ENCODE measurements at regions not wholly inside any gene's neighbourhood (a gene's known extent, or its start where the extent isn't known, plus 50 kb on each side); places are given as distances from the start of the nearest gene placed in this dataset.
"Not testable (repeated sequence)": the region's sequence is repeated elsewhere in the genome, so short reads cannot be mapped to it uniquely, and the experiment has no call there.

GRCh38 chr6:8939615-8940014, 504.3 kb upstream of the SLC35B3 start:
- Mint-ChIP-seq H3K27me3 (no peaks in the 10 kb centered on the region), H3K4me1 (ENCODE audit: low read depth) (no peaks in the 10 kb centered on the region)

DNA sequence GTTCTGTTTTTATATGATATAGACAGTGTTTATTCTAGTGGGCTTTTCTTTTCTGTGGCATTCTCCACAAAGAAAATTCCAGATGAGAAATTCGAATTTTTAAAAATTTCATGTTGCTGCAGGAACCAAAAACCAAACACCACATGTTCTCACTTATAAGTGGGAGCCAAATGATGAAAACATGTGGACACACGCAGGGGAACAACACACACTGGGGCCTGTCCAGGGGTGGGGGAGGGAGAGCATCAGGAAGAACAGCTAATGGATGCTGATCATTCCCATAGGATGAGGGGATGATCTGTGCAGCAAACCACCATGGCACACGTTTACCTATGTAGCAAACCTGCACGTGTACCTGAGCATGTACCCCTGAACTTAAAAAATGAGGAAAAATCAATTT, 499.0 kb upstream of the SLC35B3 start:
- intact Hi-C loops (cut with micrococcal nuclease), result no loop called here
- H3K27me3 Mint-ChIP-seq, result no peaks in the 10 kb centered on the region
- H3K9me3 Mint-ChIP-seq, result no peaks in the 10 kb centered on the region
- no peaks in the 10 kb centered on the region for H3K36me3 Mint-ChIP-seq (ENCODE audit: low read depth)
- no peaks in the 10 kb centered on the region for H3K4me1 Mint-ChIP-seq (ENCODE audit: low read depth)
- H3K4me3 Mint-ChIP-seq, result no peak overlapping the region
- H3K27ac Mint-ChIP-seq, result no peak overlapping the region

More at GRCh38 chr6:8939615-8940014, 504.3 kb upstream of the SLC35B3 start:
- Mint-ChIP-seq H3K36me3 (ENCODE audit: low read depth) (no peaks in the 10 kb centered on the region), H3K9me3 (no peaks in the 10 kb centered on the region), H3K4me3 (no peak overlapping the region), H3K27ac (no peak overlapping the region)
- intact Hi-C loops (cut with micrococcal nuclease), result no loop called here

DNA sequence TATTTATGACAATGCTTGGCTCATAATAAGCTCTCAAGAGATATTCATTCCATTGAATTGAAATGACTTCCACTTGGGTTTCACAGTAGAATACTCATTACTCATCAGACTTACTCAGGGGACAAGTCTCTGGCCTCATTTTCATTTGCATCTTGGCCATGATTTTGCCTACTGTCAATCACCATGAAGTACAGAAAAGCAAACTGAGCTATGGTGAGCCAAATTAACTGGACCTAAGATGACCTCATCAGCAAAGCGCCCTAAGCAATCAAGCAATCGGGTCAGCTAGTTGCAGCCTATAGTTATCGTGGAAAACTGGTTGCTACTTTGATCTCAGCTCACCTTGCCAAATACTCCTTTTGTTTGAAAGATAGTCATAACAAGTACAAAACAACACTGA, 494.7 kb upstream of the SLC35B3 start:
- Mint-ChIP-seq H3K27me3 (no peaks in the 10 kb centered on the region), H3K4me3 (no peak overlapping the region), H3K4me1 (ENCODE audit: low read depth) (no peaks in the 10 kb centered on the region), H3K9me3 (no peaks in the 10 kb centered on the region), H3K36me3 (ENCODE audit: low read depth) (no peaks in the 10 kb centered on the region), H3K27ac (no peak overlapping the region)
- intact Hi-C loops (cut with micrococcal nuclease), result no loop called here

DNA sequence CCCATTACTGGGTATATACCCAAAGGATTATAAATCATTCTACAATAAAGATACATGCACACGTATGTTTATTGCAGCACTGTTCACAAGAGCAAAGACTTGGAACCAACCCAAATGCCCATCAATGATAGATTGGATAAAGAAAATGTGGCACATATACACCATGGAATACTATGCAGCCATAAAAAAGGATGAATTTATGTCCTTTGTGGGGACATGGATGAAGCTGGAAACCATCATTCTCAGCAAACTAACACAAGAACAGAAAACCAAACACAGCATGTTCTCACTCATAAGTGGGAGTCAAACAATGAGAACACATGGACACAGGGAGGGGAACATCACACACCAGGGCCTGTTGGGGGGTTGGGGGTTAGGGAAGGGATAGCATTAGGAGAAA, 484.9 kb upstream of the SLC35B3 start:
- H3K27me3 Mint-ChIP-seq; H3K27ac Mint-ChIP-seq; H3K4me3 Mint-ChIP-seq; H3K4me1 Mint-ChIP-seq (ENCODE audit: low read depth); H3K9me3 Mint-ChIP-seq; H3K36me3 Mint-ChIP-seq (ENCODE audit: low read depth); intact Hi-C loops (cut with micrococcal nuclease): not testable (repeated sequence)

GRCh38 chr6:8918196-8918595, 482.9 kb upstream of the SLC35B3 start:
- H3K27ac Mint-ChIP-seq, result no peak overlapping the region
- intact Hi-C loops (cut with micrococcal nuclease), result no loop called here
- H3K27me3 Mint-ChIP-seq, result no peaks in the 10 kb centered on the region
- H3K4me3 Mint-ChIP-seq, result no peak overlapping the region
- no peaks in the 10 kb centered on the region for H3K9me3 Mint-ChIP-seq
- H3K4me1 Mint-ChIP-seq (ENCODE audit: low read depth), result no peaks in the 10 kb centered on the region
- H3K36me3 Mint-ChIP-seq (ENCODE audit: low read depth), result no peaks in the 10 kb centered on the region

DNA sequence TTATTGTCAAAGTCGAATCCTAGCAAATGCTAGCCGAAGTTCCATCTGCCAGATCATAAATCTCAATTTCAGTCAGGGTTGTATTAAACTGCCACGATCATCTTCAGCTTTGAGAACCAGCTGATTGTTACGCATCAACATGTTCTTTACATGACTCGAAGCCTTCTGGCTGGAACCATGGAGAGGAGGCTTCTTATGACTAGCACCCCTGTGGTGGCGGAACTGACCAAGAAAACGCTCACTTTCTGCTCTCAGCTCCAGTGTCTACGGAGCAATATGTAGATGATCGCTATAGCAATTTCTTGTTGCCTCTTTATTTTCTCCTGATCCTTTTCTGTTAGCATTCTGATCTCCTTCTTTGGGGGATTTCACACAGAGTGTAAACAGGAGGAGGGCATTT, 479.4 kb upstream of the SLC35B3 start:
- intact Hi-C loops (cut with micrococcal nuclease), result no loop called here
- H3K27me3 Mint-ChIP-seq, result no peaks in the 10 kb centered on the region
- H3K4me1 Mint-ChIP-seq (ENCODE audit: low read depth), result no peaks in the 10 kb centered on the region
- H3K9me3 Mint-ChIP-seq, result peaks cover 7% of the 10 kb centered on the region
- H3K27ac Mint-ChIP-seq, result no peak overlapping the region
- H3K36me3 Mint-ChIP-seq (ENCODE audit: low read depth), result no peaks in the 10 kb centered on the region
- H3K4me3 Mint-ChIP-seq, result no peak overlapping the region

DNA sequence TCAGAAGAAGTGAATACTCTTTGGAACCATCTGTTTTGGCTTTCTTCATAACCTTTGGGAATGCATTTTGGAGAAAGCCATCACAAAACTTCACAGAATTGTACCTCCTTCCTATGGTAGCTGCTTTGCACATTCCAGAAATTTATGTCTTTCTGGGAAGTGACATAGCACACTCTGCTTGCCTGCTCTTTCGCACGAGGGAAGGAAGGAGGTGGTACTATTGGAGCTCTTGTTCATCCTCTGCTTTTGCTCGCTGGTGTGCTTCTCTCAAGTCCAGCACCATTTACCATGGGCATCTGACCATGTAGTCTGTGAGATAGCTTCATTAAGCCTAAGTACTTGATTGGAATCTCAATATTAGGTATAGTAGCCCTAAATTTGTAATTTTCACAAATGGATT, 473.3 kb upstream of the SLC35B3 start:
- Mint-ChIP-seq H3K27ac (no peak overlapping the region), H3K36me3 (ENCODE audit: low read depth) (no peaks in the 10 kb centered on the region), H3K4me3 (no peak overlapping the region), H3K4me1 (ENCODE audit: low read depth) (peaks cover 9% of the 10 kb centered on the region), H3K9me3 (peaks cover 7% of the 10 kb centered on the region), H3K27me3 (no peaks in the 10 kb centered on the region)
- intact Hi-C loops (cut with micrococcal nuclease), result no loop called here

DNA sequence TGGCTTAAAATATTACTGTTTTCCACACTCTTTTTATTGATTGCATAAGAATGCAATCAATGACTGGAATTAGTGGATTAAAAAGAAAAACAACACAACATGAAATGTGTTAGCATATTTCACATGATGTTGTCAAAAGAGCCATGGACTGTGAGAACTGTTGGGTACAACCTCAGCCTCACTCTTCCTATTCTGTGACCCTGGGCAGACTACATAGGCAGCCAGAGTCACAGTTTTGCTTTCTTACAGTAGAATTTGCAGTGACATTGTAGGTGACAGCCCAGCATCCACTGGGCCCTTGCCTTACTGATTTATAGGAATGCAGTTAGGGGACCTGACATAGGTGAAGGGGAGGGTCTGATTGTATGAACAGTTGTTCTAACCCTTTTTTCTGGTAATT, 471.4 kb upstream of the SLC35B3 start:
- Mint-ChIP-seq H3K4me3 (no peak overlapping the region), H3K27me3 (no peaks in the 10 kb centered on the region), H3K27ac (no peak overlapping the region), H3K36me3 (ENCODE audit: low read depth) (no peaks in the 10 kb centered on the region), H3K9me3 (no peaks in the 10 kb centered on the region), H3K4me1 (ENCODE audit: low read depth) (peaks cover 9% of the 10 kb centered on the region)
- intact Hi-C loops (cut with micrococcal nuclease), result no loop called here

- H3K27me3 Mint-ChIP-seq, result no peaks in the 10 kb centered on the region
- H3K4me3 Mint-ChIP-seq, result no peak overlapping the region
Observed at GRCh38 chr6:8905757-8906156, 470.4 kb upstream of the SLC35B3 start.

DNA sequence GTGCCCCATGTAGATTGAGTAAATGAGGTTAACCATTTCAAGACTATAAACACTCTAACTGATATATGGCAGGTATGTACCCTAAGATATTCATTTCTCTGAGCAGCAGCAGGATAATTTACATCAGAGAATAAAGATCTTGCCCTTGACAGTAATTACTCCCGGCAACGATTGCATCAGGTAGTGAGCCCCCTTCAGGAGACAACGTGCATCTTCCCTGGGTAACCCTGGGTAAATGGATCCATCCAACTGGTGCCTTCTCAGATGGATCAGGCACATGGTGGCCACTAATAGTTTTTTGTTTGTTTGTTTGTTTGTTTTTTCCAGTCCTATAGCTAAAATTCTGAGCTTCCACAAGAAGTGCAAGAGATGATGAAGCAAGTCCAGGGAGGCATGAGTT, 469.4 kb upstream of the SLC35B3 start:
- intact Hi-C loops (cut with micrococcal nuclease), result no loop called here
- H3K4me1 Mint-ChIP-seq (ENCODE audit: low read depth), result peaks cover 9% of the 10 kb centered on the region
- H3K9me3 Mint-ChIP-seq, result no peaks in the 10 kb centered on the region
- H3K36me3 Mint-ChIP-seq (ENCODE audit: low read depth), result no peaks in the 10 kb centered on the region
- no peaks in the 10 kb centered on the region for H3K27me3 Mint-ChIP-seq
- H3K27ac Mint-ChIP-seq, result no peak overlapping the region
- no peak overlapping the region for H3K4me3 Mint-ChIP-seq

More at GRCh38 chr6:8905757-8906156, 470.4 kb upstream of the SLC35B3 start:
- Mint-ChIP-seq H3K36me3 (ENCODE audit: low read depth) (no peaks in the 10 kb centered on the region), H3K4me1 (ENCODE audit: low read depth) (peaks cover 9% of the 10 kb centered on the region), H3K27ac (no peak overlapping the region), H3K9me3 (no peaks in the 10 kb centered on the region)
- intact Hi-C loops (cut with micrococcal nuclease), result no loop called here

DNA sequence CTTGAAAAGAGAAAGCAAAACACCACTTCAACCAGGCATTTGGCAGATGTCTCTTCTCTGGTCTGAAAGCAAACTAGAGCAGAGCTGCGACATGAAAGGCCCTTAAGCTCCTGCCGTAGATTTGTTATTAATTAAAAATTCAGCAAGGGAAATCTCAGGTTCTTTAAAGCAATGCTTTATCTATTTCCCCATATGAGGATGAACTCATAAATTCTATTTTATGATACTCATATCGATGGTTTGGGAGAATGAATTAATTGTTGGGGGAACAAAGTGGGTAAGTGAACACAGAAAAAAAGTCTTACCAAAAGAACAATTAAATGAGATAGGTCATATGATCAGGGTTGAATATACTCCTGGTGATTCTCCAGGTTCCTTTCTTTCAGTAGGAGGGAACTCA, 464.7 kb upstream of the SLC35B3 start:
- Mint-ChIP-seq H3K27me3 (no peaks in the 10 kb centered on the region), H3K4me3 (no peak overlapping the region), H3K4me1 (ENCODE audit: low read depth) (peaks cover 2% of the 10 kb centered on the region), H3K36me3 (ENCODE audit: low read depth) (no peaks in the 10 kb centered on the region), H3K27ac (no peak overlapping the region), H3K9me3 (no peaks in the 10 kb centered on the region)
- intact Hi-C loops (cut with micrococcal nuclease), result no loop called here

DNA sequence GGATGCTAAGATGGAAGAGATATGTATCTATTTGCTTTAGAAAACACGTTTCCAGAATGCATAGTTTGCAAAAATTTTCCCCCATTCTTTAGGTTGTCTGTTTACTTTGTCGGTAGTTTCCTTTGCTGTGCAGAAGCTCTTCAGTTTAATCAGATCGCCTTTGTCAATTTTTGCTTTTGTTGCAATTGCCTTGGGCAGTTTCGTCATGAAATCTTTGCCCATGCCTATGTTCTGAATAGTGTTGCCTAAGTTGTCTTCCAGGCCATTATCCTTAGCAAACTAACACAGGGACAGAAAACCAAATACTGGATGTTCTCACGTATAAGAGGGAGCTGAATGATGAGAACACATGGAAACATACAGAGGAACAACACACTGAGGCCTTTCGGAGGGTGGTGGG, 454.2 kb upstream of the SLC35B3 start:
- no peaks in the 10 kb centered on the region for H3K36me3 Mint-ChIP-seq (ENCODE audit: low read depth)
- H3K4me1 Mint-ChIP-seq (ENCODE audit: low read depth), result no peaks in the 10 kb centered on the region
- no peak overlapping the region for H3K27ac Mint-ChIP-seq
- no peaks in the 10 kb centered on the region for H3K27me3 Mint-ChIP-seq
- no peaks in the 10 kb centered on the region for H3K9me3 Mint-ChIP-seq
- H3K4me3 Mint-ChIP-seq, result no peak overlapping the region
- intact Hi-C loops (cut with micrococcal nuclease), result loop anchor here (2.0 to 5.0 kb wide), 2 partner anchors 181 to 757 kb away; no protein-coding TSS in a partner anchor

DNA sequence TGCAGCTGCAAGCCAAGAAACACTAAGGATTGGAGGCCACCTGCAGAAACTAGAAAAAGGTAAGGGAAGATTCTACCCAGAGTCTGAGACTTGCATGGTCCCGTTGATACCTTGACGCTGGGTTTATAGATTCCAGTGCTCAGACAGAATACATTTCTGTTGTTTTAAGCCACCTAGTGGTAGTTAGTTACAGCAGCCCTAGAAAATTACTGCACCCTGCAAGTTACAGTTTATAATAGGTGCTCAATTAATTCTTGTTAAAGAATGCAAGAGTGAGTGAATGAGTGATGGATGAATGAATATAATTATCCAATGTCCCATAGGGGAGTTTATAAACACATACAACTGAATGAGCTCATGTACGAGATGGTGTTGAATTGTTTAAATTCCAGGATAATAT, 453.1 kb upstream of the SLC35B3 start:
- intact Hi-C loops (cut with micrococcal nuclease), result loop anchor here (2.0 to 5.0 kb wide), 2 partner anchors 180 to 756 kb away; no protein-coding TSS in a partner anchor
- H3K4me3 Mint-ChIP-seq, result no peak overlapping the region
- no peak overlapping the region for H3K27ac Mint-ChIP-seq
- no peaks in the 10 kb centered on the region for H3K27me3 Mint-ChIP-seq
- no peaks in the 10 kb centered on the region for H3K36me3 Mint-ChIP-seq (ENCODE audit: low read depth)
- H3K4me1 Mint-ChIP-seq (ENCODE audit: low read depth), result peaks cover 9% of the 10 kb centered on the region
- H3K9me3 Mint-ChIP-seq, result no peaks in the 10 kb centered on the region

DNA sequence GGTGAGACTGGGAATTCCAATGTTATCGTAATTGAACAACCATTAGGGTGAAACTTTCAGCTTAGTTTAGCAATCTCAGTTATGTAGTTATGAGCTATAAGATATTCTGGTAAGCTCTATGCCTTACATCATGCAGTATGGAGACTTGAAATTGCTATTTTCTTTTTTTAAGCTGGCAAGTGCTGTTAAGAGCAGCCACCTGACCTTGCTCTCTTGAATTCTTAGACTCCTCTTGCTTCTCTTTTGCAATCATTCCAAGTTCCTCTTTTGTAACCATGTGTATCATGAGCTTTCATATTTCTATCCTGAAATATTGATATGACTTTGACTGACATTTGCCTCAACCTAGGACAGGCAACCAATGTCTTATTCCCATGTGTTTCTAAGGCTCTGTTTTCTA, 446.3 kb upstream of the SLC35B3 start:
- H3K27ac Mint-ChIP-seq, result no peak overlapping the region
- H3K27me3 Mint-ChIP-seq, result no peaks in the 10 kb centered on the region
- H3K4me1 Mint-ChIP-seq (ENCODE audit: low read depth), result peaks cover 32% of the 10 kb centered on the region
- intact Hi-C loops (cut with micrococcal nuclease), result no loop called here
- no peak overlapping the region for H3K4me3 Mint-ChIP-seq
- no peaks in the 10 kb centered on the region for H3K9me3 Mint-ChIP-seq
- H3K36me3 Mint-ChIP-seq (ENCODE audit: low read depth), result no peaks in the 10 kb centered on the region

DNA sequence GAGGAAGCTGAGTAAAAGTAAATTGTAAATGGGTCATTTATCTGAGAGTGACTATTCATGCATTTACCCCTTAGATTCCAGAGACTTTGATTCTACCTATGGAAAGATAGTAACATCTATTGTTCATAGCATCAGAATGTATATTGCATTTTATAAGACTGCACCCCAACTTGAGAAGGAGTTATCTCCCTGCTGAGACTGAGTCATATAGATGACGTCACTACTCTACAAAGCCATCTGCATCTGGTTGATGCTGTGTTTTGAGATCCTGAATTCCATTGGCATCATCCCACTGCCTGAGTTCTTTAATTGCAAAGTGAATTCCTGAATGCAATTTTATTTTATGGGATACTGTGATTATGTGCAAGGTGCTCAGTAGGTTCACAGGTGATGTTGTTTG, 444.0 kb upstream of the SLC35B3 start:
- H3K4me3 Mint-ChIP-seq, result no peak overlapping the region
- no peaks in the 10 kb centered on the region for H3K27me3 Mint-ChIP-seq
- no peaks in the 10 kb centered on the region for H3K36me3 Mint-ChIP-seq (ENCODE audit: low read depth)
- no peaks in the 10 kb centered on the region for H3K9me3 Mint-ChIP-seq
- intact Hi-C loops (cut with micrococcal nuclease), result no loop called here
- peaks cover 44% of the 10 kb centered on the region for H3K4me1 Mint-ChIP-seq (ENCODE audit: low read depth)
- H3K27ac Mint-ChIP-seq, result no peak overlapping the region
